ENCODE measurements at regions not wholly inside any gene's neighbourhood (a gene's known extent, or its start where the extent isn't known, plus 50 kb on each side); places are given as distances from the start of the nearest gene placed in this dataset.

DNA sequence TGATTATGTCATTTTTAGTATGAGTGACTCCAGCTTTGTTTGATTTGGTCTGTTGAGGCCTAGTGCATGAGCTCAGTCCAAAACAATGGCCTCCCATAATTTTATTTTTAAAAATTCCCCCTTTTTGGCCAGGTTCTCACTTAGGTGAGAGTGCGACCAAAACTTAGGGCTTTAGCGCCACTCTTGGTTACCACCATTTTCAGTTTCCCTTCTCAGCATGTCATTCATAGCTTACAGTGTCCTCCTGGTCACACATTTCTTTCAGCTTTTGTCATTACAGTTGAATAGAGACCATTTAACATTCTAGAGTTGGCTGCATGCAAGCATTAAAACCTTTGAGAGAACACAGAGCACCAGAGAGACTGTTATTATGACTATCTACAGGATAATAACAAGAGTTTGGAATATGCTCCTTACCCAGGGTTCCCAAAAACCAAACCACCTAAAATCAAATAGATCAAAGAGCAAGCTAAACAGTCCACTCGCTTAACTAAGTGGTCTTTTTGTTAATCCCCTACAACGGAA, 85.4 kb downstream of the TLR5 start:
- H3K4ac ChIP-seq (replicated peaks; ENCODE audit: insufficient read length, low read depth, low read length), result no peak overlapping the region
- no peaks in the 10 kb centered on the region for H3K79me1 ChIP-seq (ENCODE audit: low read depth, low read length)
- H2BK15ac ChIP-seq (ENCODE audit: low read length), result no peak overlapping the region
- H3K4me1 ChIP-seq (replicated peaks in 1 of 4; ENCODE audit: control insufficient read depth in 3 of 4, insufficient read depth in 4 of 4, low read length in 3 of 4), result no peaks in the 10 kb centered on the region
- H3K36me3 ChIP-seq (ENCODE audit: control insufficient read depth in 2 of 4, insufficient read depth in 4 of 4, low read length in 3 of 4), result peaks cover 0 to 4% (median 0%) of the 10 kb centered on the region in 4 experiments; a peak in 1 of 8 replicates
- no peak overlapping the region for H4K8ac ChIP-seq (ENCODE audit: extremely low read depth, insufficient read depth, low read length)
- H3K27me3 ChIP-seq (replicated peaks in 1 of 4; ENCODE audit: control insufficient read depth in 3 of 4, extremely low read depth in 1 of 4, insufficient read depth in 3 of 4, low read length in 3 of 4), result no peaks in the 10 kb centered on the region
- H4K20me1 ChIP-seq (replicated peaks in 1 of 2; ENCODE audit: control insufficient read depth in 1 of 2, insufficient read depth in 2 of 2, low read length in 2 of 2), result no peaks in the 10 kb centered on the region
- H4K5ac ChIP-seq (ENCODE audit: insufficient read length, low read depth, low read length), result no peak overlapping the region
- CTCF ChIA-PET (ENCODE audit: partially characterized antibody), result no interaction called here
- H3K23ac ChIP-seq (ENCODE audit: insufficient read length), result no peak overlapping the region
- no peak overlapping the region for H3K14ac ChIP-seq (ENCODE audit: insufficient read length)
- no peak overlapping the region for H3K56ac ChIP-seq (replicated peaks; ENCODE audit: insufficient read length, low read depth, low read length)
- POLR2A ChIA-PET (ENCODE audit: partially characterized antibody), result interaction anchor here (1.0 to 2.4 kb wide), 4 partner anchors 9 to 39 kb away, joined by 3 to 6 read pairs (median 3); no protein-coding TSS in a partner anchor
- TF ChIP-seq CEBPB (IDR thresholded peaks at IDR 0.05; ENCODE audit: low read depth, low read length), result no peak
- TF ChIP-seq GTF2F1 (IDR thresholded peaks at IDR 0.05; ENCODE audit: borderline replicate concordance, low read depth, low read length), result no peak
- TF ChIP-seq CBX8 (IDR thresholded peaks at IDR 0.05; ENCODE audit: borderline replicate concordance, low read depth, low read length), result no peak
- TF ChIP-seq ZNF274 (IDR thresholded peaks at IDR 0.05; ENCODE audit: borderline replicate concordance, extremely low read depth, low read length), result no peak
- no peak for TF ChIP-seq CTBP2 (IDR thresholded peaks at IDR 0.05; ENCODE audit: borderline replicate concordance, insufficient read depth, insufficient read length, low read length)
- H2BK120ac ChIP-seq (replicated peaks; ENCODE audit: low read depth, low read length), result no peak overlapping the region
- H3K79me2 ChIP-seq (ENCODE audit: control insufficient read depth in 1 of 2, insufficient read depth in 2 of 2, low read length in 2 of 2), result no peaks in the 10 kb centered on the region
- H2BK20ac ChIP-seq (ENCODE audit: low read length), result no peak overlapping the region
- no peaks in the 10 kb centered on the region for H3K23me2 ChIP-seq (ENCODE audit: low read depth, low read length)
- H2BK5ac ChIP-seq (ENCODE audit: low read depth, low read length), result no peak overlapping the region
- H3K4me2 ChIP-seq (ENCODE audit: insufficient read depth in 1 of 2, low read depth in 2 of 2, low read length in 2 of 2), result no peak overlapping the region
- H3K9ac ChIP-seq (replicated peaks in 1 of 4; ENCODE audit: extremely low read depth in 1 of 4, low read depth in 3 of 4, low read length in 3 of 4), result no peak overlapping the region
- no peak overlapping the region for H2AFZ ChIP-seq (ENCODE audit: low read length)
- H3K9me3 ChIP-seq (ENCODE audit: insufficient read depth in 2 of 2, low read depth in 1 of 2, low read length in 1 of 2), result no peaks in the 10 kb centered on the region
- no peak overlapping the region for H3K18ac ChIP-seq (ENCODE audit: extremely low read depth, low read length)
- FAIRE-seq (no peak), DNase-seq (ENCODE audit: low read depth in 1 of 2, low spot score in 2 of 2) (no peak)
- H2BK12ac ChIP-seq (ENCODE audit: low read depth, low read length), result no peak overlapping the region
- no peak overlapping the region for H3K27ac ChIP-seq (ENCODE audit: low read depth, low read length)
- H4K91ac ChIP-seq (replicated peaks; ENCODE audit: insufficient read length, low read length), result no peak overlapping the region
- no peak overlapping the region for H3K4me3 ChIP-seq (ENCODE audit: extremely low read depth in 1 of 4, insufficient read depth in 2 of 4, low read depth in 3 of 4, low read length in 4 of 4)
- 89% methylated on average over 4 of the region's 4 CpGs; no CpG with 5 or more reads in 1 of the 2 experiments for WGBS, 2 experiments (ENCODE audit: extremely low coverage in 1 of 2, insufficient coverage in 1 of 2, insufficient read length in 1 of 2, insufficient replicate concordance in 2 of 2, low coverage in 1 of 2, low lambda C conversion rate in 2 of 2, missing lambda C conversion rate in 1 of 2)
- no peak overlapping the region for H2AK5ac ChIP-seq (ENCODE audit: low read depth, low read length)
